DND-41 (cell line): ENCODE measurements at regions not wholly inside any gene's neighbourhood (a gene's known extent, or its start where the extent isn't known, plus 50 kb on each side); places are given as distances from the start of the nearest gene placed in this dataset.

Experiments used
- EZH2 ChIP-seq: IDR thresholded peaks from 3 replicates; pipeline ENCODE4 v1.6.1; 2012; ENCODE audit warnings: borderline replicate concordance, low read depth, mild to moderate bottlenecking, moderate library complexity, low read length, inconsistent platforms; ENCODE audit not compliant: severe bottlenecking
- TF ChIP-seq, protein P1 (sequence below): IDR thresholded peaks from 2 replicates; pipeline ENCODE4 v1.5.1; 2012; ENCODE audit warnings: borderline replicate concordance, low read length, moderate library complexity, mild to moderate bottlenecking; ENCODE audit not compliant: poor library complexity, severe bottlenecking; ENCODE audit errors: extremely low read depth

DNA sequence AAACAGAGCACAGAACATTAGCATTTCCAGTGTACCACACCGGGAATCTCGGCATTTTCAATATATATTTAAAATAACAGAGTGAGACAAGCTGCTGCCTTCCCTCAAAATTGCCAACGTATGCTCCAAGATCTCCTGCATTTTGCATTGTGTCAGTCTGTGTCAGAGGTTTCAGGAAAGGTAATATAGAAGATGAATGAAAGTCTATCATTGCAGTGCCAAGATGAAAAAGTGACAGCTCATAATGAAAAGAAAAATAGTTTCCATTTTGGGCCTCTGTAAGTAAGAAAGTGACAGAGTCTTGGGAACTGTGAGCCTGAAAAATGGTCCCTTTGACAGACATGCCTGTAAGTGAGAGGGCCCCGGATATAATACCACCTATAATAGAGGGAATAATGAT lies 297.8 kb upstream of the PIK3C3 start:
- TF ChIP-seq EZH2 = no peak
- TF ChIP-seq, protein P1, sequence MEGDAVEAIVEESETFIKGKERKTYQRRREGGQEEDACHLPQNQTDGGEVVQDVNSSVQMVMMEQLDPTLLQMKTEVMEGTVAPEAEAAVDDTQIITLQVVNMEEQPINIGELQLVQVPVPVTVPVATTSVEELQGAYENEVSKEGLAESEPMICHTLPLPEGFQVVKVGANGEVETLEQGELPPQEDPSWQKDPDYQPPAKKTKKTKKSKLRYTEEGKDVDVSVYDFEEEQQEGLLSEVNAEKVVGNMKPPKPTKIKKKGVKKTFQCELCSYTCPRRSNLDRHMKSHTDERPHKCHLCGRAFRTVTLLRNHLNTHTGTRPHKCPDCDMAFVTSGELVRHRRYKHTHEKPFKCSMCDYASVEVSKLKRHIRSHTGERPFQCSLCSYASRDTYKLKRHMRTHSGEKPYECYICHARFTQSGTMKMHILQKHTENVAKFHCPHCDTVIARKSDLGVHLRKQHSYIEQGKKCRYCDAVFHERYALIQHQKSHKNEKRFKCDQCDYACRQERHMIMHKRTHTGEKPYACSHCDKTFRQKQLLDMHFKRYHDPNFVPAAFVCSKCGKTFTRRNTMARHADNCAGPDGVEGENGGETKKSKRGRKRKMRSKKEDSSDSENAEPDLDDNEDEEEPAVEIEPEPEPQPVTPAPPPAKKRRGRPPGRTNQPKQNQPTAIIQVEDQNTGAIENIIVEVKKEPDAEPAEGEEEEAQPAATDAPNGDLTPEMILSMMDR = no peak
